ENCODE measurements at regions not wholly inside any gene's neighbourhood (a gene's known extent, or its start where the extent isn't known, plus 50 kb on each side); places are given as distances from the start of the nearest gene placed in this dataset.
"Not testable (repeated sequence)": the region's sequence is repeated elsewhere in the genome, so short reads cannot be mapped to it uniquely, and the experiment has no call there.

GRCh38 chr11:81787584-81788049 is 946.0 kb downstream of the FAM181B start:
- 23 to 38% (median 23%) methylated on average over 1 of the region's 1 CpG for WGBS, 3 donors
- no peak overlapping the region for H3K27ac ChIP-seq (ENCODE audit: low read depth, low read length)

DNA sequence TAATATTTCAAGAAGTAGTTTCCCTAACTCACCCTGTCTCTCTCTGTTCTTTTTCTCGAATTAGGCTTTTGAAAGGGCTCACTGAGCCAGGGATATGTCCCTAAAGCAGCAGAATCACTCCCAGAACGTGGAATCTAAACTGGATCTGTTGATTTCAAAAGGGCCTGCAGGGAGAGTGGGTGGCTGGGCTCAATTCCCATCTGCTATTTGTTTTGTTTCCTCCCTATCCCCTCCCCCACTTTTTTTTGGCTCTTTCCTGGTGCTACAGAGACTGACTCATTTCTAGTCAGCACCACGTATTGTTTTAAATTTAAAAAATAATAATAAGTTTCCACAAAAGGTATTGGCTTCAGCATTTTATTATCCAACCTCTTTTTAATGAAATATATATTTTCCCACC is 961.5 kb downstream of the FAM181B start:
- no peak overlapping the region for H3K27ac ChIP-seq (ENCODE audit: low read depth, low read length)
- 13 to 27% (median 18%) methylated on average over 3 of the region's 3 CpGs for WGBS, 3 donors

- 47 to 55% (median 50%) methylated on average over 5 of the region's 5 CpGs for WGBS, 3 donors
- not testable (repeated sequence) for H3K27ac ChIP-seq (ENCODE audit: low read depth, low read length)
These were observed 963.8 kb downstream of the FAM181B start for GRCh38 chr11:81769906-81770305.

DNA sequence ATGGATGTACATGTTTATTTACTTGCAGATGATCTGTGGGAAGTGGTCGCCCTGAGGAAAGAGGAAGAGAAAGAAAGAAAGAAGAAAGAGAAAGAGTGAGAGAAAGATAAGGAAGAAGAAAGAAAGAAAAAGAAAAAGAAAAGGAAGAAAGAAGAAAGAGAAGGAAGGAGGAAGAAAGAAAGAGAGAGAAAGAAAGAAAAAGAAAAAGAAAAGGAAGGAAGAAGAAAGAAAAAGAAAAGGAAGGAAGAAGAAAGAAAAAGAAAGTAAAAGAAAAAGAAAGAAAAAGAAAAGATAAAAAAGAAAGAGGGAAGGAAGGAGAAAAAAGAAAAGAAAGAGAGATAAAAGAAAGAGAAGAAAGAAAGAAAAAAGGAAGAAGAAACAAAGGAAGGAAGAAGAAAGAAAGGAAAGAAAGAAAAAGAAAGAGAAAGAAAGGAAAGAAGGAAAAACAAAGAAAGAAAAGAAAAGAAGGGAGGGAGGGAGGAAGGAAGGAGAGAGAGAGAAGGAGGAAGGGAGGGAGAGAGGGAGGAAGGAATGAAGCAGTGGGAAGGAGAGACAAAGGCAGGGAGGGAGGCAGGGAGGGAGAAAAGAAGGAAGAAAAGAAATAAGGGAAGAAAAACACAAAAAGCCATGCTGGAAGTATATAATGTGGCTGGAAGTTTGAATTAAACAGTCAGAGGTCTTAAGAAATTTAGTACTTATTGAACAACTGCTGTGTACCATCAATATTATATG is 976.6 kb downstream of the FAM181B start:
- no peak overlapping the region for H3K27ac ChIP-seq (ENCODE audit: low read depth, low read length)
- WGBS, 3 donors = 66 to 87% (median 76%) methylated on average over 1 of the region's 1 CpG

DNA sequence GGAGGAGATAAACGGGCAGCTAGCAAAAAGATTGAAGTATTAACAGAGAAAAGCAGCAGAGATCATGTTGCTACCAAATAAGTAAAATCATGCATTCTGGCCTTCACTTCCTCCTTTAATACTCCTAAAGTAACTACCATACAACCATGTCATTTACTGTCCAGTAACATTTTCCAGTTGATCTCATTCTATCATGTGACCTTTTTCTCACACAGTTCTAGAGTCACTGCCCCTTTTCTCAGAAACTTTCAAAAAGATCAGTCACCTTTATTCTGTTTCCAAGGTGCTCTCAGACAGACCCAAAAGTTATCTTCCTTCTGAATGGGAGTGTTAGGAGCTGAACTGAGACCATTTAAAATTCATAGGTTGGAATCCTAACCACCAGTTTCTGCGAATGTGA is 984.4 kb downstream of the FAM181B start:
- 69 to 86% (median 82%) methylated on average over 2 of the region's 2 CpGs for WGBS, 3 donors
- no peak overlapping the region for H3K27ac ChIP-seq (ENCODE audit: low read depth, low read length)

DNA sequence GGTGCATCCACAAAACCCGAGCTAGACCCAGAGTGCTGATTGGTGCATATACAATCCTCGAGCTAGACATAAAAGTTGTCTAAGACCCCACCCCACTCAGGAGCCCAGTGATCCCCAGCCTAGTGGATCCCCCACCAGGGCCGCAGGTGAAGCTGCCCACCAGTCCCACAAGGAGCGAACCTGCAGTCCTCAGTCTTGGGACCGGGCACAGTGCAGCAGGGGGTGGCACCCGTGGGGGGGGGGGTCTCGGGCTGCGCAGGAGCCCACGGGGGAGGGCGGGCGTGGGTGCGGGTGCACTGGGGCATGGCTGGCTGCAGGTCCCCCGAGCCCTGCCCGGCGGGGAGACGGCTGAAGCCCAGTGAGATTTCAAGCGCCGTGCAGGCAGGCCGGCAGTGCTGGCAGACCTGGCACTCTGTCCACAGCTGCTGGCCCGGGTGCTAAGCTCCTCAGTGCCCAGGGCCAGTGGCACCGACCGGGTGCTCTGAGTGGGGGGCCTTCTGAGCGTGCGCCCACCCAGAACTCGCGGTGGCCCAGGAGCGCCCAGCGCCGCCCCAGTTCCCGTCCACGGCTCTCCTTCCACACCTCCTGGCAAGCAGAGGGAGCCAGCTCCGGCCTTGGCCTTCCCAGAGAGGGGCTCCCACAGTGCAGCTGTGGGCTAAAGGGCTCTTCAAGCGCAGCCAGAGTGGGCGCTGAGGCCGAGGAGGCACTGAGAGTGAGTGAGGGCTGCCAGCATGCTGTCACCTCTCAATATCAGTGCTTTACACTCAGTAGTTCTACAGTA is 989.1 kb downstream of the FAM181B start:
- no peak overlapping the region for H3K27ac ChIP-seq (ENCODE audit: low read depth, low read length)

GRCh38 chr11:81725701-81726100 is 1008.0 kb downstream of the FAM181B start:
- WGBS, 3 donors = 62 to 67% (median 65%) methylated on average over 3 of the region's 3 CpGs
- no peak overlapping the region for H3K27ac ChIP-seq (ENCODE audit: low read depth, low read length)

More for the DNA sequence above, 989.1 kb downstream of the FAM181B start:
- WGBS, 3 donors = 89 to 93% (median 92%) methylated on average over 28 to 35 of the region's 35 CpGs

GRCh38 chr11:81717695-81718094 is 1016.0 kb downstream of the FAM181B start:
- 83 to 91% (median 90%) methylated on average over 1 of the region's 1 CpG for WGBS, 3 donors
- H3K27ac ChIP-seq (ENCODE audit: low read depth, low read length) = no peak overlapping the region

DNA sequence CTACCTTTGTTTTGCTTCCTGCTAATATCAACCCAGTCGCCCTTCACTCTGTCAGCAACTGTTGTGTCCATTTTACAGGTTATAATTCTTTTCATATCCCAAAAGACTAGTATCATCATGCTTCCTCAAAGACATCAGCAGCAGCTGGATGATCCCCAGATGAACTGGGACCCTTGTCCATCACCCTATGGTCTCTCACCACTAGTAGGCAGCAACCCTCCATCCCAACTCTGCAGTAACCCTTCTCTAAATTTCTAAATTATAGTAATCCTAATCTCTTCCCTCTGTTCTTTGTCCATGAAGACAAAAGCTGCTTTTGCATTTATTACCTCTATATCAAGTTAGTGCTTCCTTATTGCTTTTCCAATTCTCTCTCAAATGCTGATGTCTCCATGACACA is 1025.8 kb downstream of the FAM181B start:
- H3K27ac ChIP-seq (ENCODE audit: low read depth, low read length) = no peak overlapping the region
- 19 to 48% (median 34%) methylated on average over 1 of the region's 1 CpG for whole genome bisulfite sequencing, 3 donors

DNA sequence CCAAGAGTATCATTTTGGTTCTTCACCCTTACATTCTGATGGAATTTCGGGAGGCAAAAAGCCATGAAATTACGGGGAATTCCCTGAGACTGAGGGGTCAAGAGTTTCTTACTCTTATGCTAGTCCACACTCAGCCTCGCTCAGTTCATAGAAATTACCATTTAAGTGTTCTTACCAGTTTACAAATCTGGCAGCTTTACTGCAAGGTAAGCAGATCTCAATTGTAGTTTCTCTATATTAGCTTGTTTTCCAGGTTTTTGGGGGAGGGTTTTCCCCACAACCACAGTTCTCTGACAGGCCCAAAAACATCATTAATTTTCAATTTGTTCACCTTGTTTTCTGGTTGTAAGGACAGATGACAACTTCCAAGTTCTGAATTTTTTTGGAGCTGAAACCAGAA is 1028.4 kb downstream of the FAM181B start:
- 37 to 57% (median 39%) methylated on average over 3 of the region's 3 CpGs for WGBS, 3 donors

DNA sequence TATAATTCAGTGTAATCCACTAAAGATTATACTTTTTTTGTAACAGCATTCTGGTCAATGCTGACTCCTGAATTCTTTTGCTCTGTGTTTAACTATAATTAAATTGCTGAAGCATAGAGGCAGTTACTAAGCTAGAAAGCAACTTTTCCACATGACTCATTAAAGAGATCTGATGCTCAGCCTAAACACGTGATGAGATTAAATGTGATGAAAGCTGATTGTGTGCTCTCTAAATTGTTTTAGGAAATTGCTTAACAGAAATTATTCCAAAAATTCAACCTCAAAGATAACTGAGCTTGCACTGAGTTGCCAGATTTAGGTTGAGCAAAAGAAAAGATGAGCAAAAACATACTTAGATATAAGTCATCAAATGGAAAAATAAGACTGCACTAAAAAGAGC is 1033.6 kb downstream of the FAM181B start:
- H3K27ac ChIP-seq (ENCODE audit: low read depth, low read length) = no peak overlapping the region
- WGBS, 3 donors = 63 to 66% (median 65%) methylated on average over 1 of the region's 1 CpG

More for the DNA sequence above, 1028.4 kb downstream of the FAM181B start:
- H3K27ac ChIP-seq (ENCODE audit: low read depth, low read length) = no peak overlapping the region

DNA sequence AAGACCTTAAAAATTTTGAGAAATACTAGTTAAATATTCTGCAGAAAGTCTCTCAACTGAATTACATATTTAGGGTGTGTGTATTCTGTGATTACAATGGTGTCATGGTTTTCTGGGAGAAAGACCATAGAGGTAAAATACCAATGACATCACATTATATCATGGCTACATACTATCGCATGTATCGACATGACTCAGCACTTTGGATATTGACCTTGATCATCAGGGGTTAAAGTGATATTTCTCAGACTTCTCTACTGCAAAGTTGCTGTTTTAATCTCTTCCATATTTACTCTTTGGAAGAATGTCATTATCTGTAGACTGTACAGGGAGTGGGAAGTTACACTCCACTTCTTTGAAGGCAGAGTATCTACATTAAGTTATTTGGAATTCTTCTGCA is 1046.6 kb downstream of the FAM181B start:
- 91 to 95% (median 93%) methylated on average over 2 of the region's 2 CpGs for WGBS, 3 donors
- H3K27ac ChIP-seq (ENCODE audit: low read depth, low read length) = no peak overlapping the region

DNA sequence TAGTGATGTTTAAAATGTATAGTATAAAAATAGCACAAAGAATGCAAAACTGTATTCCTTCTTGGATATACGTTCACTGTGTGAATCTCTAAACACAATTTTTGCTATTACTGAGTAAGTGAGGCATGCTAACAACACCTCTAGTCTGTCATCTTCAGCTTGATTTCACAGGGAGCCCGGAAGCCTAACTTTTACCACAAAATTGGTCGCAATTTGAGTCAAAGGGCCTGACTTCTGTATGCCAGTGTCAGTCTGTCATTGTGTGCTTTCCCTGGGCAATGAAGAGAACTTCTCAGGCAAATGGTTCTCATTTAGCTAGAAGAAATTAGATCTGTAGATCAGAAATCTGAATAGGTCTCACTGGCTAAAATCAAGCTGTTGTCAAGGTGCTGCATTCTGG is 1059.5 kb downstream of the FAM181B start:
- H3K27ac ChIP-seq (ENCODE audit: low read depth, low read length) = no peak overlapping the region
- 65 to 85% (median 72%) methylated on average over 3 of the region's 3 CpGs for WGBS, 3 donors

DNA sequence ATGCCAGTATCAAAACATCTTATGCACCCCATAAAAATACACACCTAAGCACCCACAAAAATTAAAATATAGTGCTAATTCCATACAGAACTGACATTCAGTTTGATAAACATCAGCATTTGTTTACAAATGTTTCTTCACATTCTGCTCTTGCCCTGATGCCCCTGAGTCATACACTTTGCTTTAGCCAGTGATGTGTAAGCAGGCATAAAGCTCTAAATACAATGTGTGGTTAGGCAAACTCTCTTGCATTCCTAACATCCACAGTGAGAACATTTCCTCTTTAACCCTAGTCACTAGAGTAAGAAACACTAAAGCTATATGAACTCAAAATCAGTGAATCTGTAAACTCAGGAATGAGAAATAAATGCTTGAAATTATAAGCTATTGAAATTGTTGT is 1060.7 kb downstream of the FAM181B start:
- no peak overlapping the region for H3K27ac ChIP-seq (ENCODE audit: low read depth, low read length)

DNA sequence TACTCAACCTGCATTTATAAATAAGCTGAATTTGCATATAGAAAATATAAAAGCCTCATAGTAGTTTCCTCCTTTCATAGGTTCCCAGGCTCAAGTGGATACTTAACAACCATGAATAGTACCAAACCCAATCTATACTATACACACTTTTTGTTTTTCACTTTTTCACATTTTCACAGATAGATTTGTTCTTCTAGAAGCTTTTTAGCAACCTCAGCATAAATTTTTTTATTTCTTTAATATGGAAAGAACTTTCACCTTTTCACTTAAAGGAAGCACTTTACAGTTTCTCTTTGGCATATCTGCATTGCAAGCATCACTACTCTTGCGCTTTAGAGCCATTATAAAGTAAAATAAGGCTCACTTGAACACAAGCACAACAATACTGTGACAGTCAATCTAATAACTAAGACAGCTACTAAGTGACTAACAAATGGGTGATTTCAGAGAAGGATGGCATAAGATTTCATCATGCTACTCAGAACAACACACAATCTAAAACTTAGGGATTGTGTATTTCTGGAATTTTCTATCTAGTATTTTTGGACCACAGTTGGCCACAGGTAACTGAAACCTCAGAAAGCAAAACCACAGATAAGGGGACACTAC is 1063.6 kb downstream of the FAM181B start:
- H3K27ac ChIP-seq (ENCODE audit: low read depth, low read length) = no peak overlapping the region
- 80 to 88% (median 85%) methylated on average over 1 of the region's 1 CpG for WGBS, 3 donors

GRCh38 chr11:81658722-81659121 is 1074.9 kb downstream of the FAM181B start:
- H3K27ac ChIP-seq (ENCODE audit: low read depth, low read length) = no peak overlapping the region
- 28 to 58% (median 47%) methylated on average over 1 of the region's 1 CpG for WGBS, 3 donors

GRCh38 chr11:81655351-81655750 is 1078.3 kb downstream of the FAM181B start:
- H3K27ac ChIP-seq (ENCODE audit: low read depth, low read length) = no peak overlapping the region

DNA sequence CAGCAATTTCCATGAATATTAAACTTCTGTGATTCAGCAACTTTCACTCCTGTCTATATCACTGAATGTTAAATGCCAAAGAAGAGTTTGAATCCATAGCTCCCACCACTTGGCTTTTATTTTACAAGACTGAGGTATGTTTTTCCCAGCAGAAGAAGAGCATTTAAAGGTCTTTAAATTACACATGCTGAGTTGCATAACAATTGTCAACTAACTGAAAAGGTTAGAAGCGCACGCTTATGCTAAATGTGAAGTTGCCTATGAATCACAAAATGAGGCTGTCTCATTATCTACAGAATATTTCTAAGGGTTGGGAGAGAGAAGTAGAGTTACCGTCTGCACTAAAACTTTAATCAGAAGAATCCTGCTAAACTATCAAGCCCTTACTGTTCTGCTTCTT is 1086.3 kb downstream of the FAM181B start:
- H3K27ac ChIP-seq (ENCODE audit: low read depth, low read length) = no peak overlapping the region
- 47 to 62% (median 50%) methylated on average over 3 of the region's 3 CpGs for WGBS, 3 donors

- no peak overlapping the region for H3K27ac ChIP-seq (ENCODE audit: low read depth, low read length)
- WGBS, 3 donors = 43 to 63% (median 57%) methylated on average over 1 of the region's 1 CpG
These were observed 1089.3 kb downstream of the FAM181B start for GRCh38 chr11:81644239-81644840.

All from adipose tissue (tissue), 3 donors.